Endothelial cell of umbilical vein (primary cell): ENCODE measurements at regions not wholly inside any gene's neighbourhood (a gene's known extent, or its start where the extent isn't known, plus 50 kb on each side); places are given as distances from the start of the nearest gene placed in this dataset.

ENCODE experiments used
- BruUV-seq: library from RNA; stranded (reverse); fragments of 400-500 nt; replicated peaks from 2 replicates; lab custom pipeline; 2021; lab: Mats Ljungman, UMichigan
- CTCF ChIA-PET: fragments of 300-600, 350-600 bp; sonication (Branson Sonifier 250); formaldehyde crosslinking; loops from one replicate; lab custom pipeline; 2021; ENCODE audit warnings: antibody characterized with exemption, inconsistent platforms; lab: Charles Lee
- POLR2A ChIA-PET: fragments of 300-600, 350-600 bp; sonication (Branson Sonifier 250); formaldehyde crosslinking; loops from one replicate; lab custom pipeline; 2021; ENCODE audit warnings: antibody characterized with exemption, inconsistent platforms; lab: Charles Lee
- DNase-seq: peaks from one replicate; pipeline ENCODE4 v3.0.0-alpha.2; 2011; ENCODE audit warnings: low read depth, low spot score
- FAIRE-seq: peaks from 2 replicates; lab custom pipeline; 2011; peaks lifted over from hg19 to GRCh38; lab: Jason Lieb, UNC
- H2AFZ ChIP-seq: 2 replicates; pipeline ENCODE4 v1.6.0; 2012; ENCODE audit warnings: low read depth, low read length, control low read depth, inconsistent platforms
- H3K27ac ChIP-seq: 2 replicates; pipeline ENCODE4 v1.5.1; 2011; ENCODE audit warnings: low read depth, mild to moderate bottlenecking, control low read depth, low read length, moderate library complexity; ENCODE audit not compliant: insufficient read depth
- H3K27me3 ChIP-seq, 2 experiments: 2 replicates each; pipeline versions ENCODE4 v1.6.0 to v1.6.1; 2011; ENCODE audit warnings: low read length in 2 of 2, mixed read lengths in 1 of 2; ENCODE audit not compliant: control insufficient read depth in 2 of 2, insufficient read depth in 2 of 2
- H3K36me3 ChIP-seq, 2 experiments: 2 replicates in 1 of 2; 3 replicates in 1 of 2; pipeline ENCODE4 v1.5.1; 2011; ENCODE audit warnings: low read length in 2 of 2, mild to moderate bottlenecking in 1 of 2, moderate library complexity in 1 of 2; ENCODE audit not compliant: control insufficient read depth in 2 of 2, insufficient read depth in 2 of 2; ENCODE audit errors: extremely low read depth in 1 of 2
- H3K4me1 ChIP-seq: 3 replicates; pipeline ENCODE4 v1.5.1; 2011; ENCODE audit warnings: mild to moderate bottlenecking, low read length; ENCODE audit not compliant: control insufficient read depth, insufficient read depth; ENCODE audit errors: extremely low read depth
- H3K4me2 ChIP-seq: 2 replicates; pipeline ENCODE4 v1.6.1; 2011; ENCODE audit warnings: low read length, control low read depth, mixed read lengths; ENCODE audit not compliant: insufficient read depth
- H3K4me3 ChIP-seq, 3 experiments: fragments of 200-600 bp in 1 of 3; sonication (generic), shearing (Covaris generic) in 1 of 3; replicated peaks in 1 of 3; 2 replicates each; pipeline ENCODE4 v1.5.1; 2011 to 2016; ENCODE audit warnings: control low read depth in 3 of 3, low read length in 3 of 3, mild to moderate bottlenecking in 2 of 3, inconsistent platforms in 1 of 3, low read depth in 1 of 3, moderate library complexity in 1 of 3; ENCODE audit not compliant: insufficient read depth in 1 of 3
- H3K79me2 ChIP-seq: 2 replicates; pipeline ENCODE4 v1.6.0; 2012; ENCODE audit warnings: low read length, inconsistent platforms; ENCODE audit not compliant: control insufficient read depth, insufficient read depth
- H3K9ac ChIP-seq: replicated peaks from 2 replicates; pipeline ENCODE3; 2011; ENCODE audit warnings: low read length, control low read depth; ENCODE audit not compliant: insufficient read depth; ENCODE audit errors: extremely low read depth
- H3K9me1 ChIP-seq: replicated peaks from 3 replicates; pipeline ENCODE4 v1.6.0; 2011; ENCODE audit warnings: mild to moderate bottlenecking, low read length; ENCODE audit not compliant: control insufficient read depth, insufficient read depth; ENCODE audit errors: extremely low read depth
- H3K9me3 ChIP-seq: replicated peaks from 2 replicates; pipeline ENCODE4 v1.5.1; 2012; ENCODE audit warnings: low read length, inconsistent platforms; ENCODE audit not compliant: control insufficient read depth, insufficient read depth
- H4K20me1 ChIP-seq: replicated peaks from 2 replicates; pipeline ENCODE3; 2011; ENCODE audit warnings: mild to moderate bottlenecking, low read length; ENCODE audit not compliant: control insufficient read depth, insufficient read depth; ENCODE audit errors: extremely low read depth
- CTCF ChIP-seq, 2 donors: IDR thresholded peaks; 1 replicate in 1 of 2; 2 replicates in 1 of 2; pipeline ENCODE4 v1.5.1; 2011; ENCODE audit warnings: low read length in 2 of 2, mild to moderate bottlenecking in 2 of 2, moderate library complexity in 2 of 2, control low read depth in 1 of 2, inconsistent platforms in 1 of 2, low read depth in 1 of 2; ENCODE audit not compliant: insufficient read depth in 1 of 2; ENCODE audit errors: extremely low read depth in 1 of 2
- EZH2 ChIP-seq: IDR thresholded peaks from 2 replicates; pipeline ENCODE4 v1.6.1; 2012; ENCODE audit warnings: borderline replicate concordance, low read depth, mild to moderate bottlenecking, moderate library complexity, low read length, inconsistent platforms; ENCODE audit not compliant: severe bottlenecking
- FOS ChIP-seq: IDR thresholded peaks from 2 replicates; pipeline ENCODE4 v1.6.1; 2011; ENCODE audit warnings: mild to moderate bottlenecking, low read length, moderate library complexity, borderline replicate concordance; ENCODE audit not compliant: insufficient read depth
- GATA2 ChIP-seq: IDR thresholded peaks from 2 replicates; pipeline ENCODE4 v1.7.0; 2011; ENCODE audit warnings: low read depth, mild to moderate bottlenecking, moderate library complexity, mixed read lengths, low read length; ENCODE audit not compliant: insufficient read length, insufficient read depth
- JUN ChIP-seq: IDR thresholded peaks from 2 replicates; pipeline ENCODE4 v1.6.1; 2011; ENCODE audit warnings: borderline replicate concordance, low read depth; ENCODE audit not compliant: insufficient read length, insufficient read depth
- MAX ChIP-seq: IDR thresholded peaks from 2 replicates; pipeline ENCODE4 v1.6.1; 2011; ENCODE audit not compliant: insufficient read depth, insufficient read length
- MYC ChIP-seq: IDR thresholded peaks from one replicate; pipeline ENCODE4 v1.6.1; 2011; ENCODE audit warnings: mild to moderate bottlenecking, low read depth, low read length
- POLR2A ChIP-seq: IDR thresholded peaks from 2 replicates; pipeline ENCODE4 v1.6.1; 2012; ENCODE audit warnings: low read depth, mild to moderate bottlenecking, control low read depth, low read length
- POLR2AphosphoS5 ChIP-seq: IDR thresholded peaks from 2 replicates; pipeline ENCODE4 v1.6.1; 2012; ENCODE audit warnings: low read depth, mild to moderate bottlenecking, control low read depth, low read length, moderate library complexity; ENCODE audit not compliant: insufficient read depth
- dilution Hi-C: fragments of 300-500 bp; cut with MboI; formaldehyde crosslinking; loops from one replicate; pipeline ENCODE4 v1.15.0; 2019; ENCODE audit warnings: low sequenced_read_pairs; ENCODE audit not compliant: extremely low pct_ligation_motif_present
- intact Hi-C: fragments of 100-400 bp; cut with micrococcal nuclease; formaldehyde crosslinking; loops from one replicate; pipeline ENCODE4 v1.10.0; 2022

- ChIA-PET POLR2A (interaction anchor here (0.6 kb wide), 1 partner anchor 157 kb away, joined by 3 read pairs; no protein-coding TSS in a partner anchor), CTCF (interaction anchor here (1.0 to 1.1 kb wide), 2 partner anchors 34 to 321 kb away, joined by 3 to 4 read pairs; no protein-coding TSS in a partner anchor)
- Histone ChIP-seq H3K9ac (no peak overlapping the region), H3K79me2 (no peaks in the 10 kb centered on the region), H3K9me3 (no peaks in the 10 kb centered on the region), H2AFZ (no peak overlapping the region), H3K9me1 (no peaks in the 10 kb centered on the region), H3K27me3 (no peaks in the 10 kb centered on the region), H3K27ac (no peak overlapping the region), H3K4me2 (no peak overlapping the region), H3K4me3 (no peak overlapping the region), H3K4me1 (no peaks in the 10 kb centered on the region), H4K20me1 (no peaks in the 10 kb centered on the region), H3K36me3 (no peaks in the 10 kb centered on the region)
- no peak for FAIRE-seq
- BruUV-seq = no TSS peak
- dilution Hi-C loops = no loop called here
- TF ChIP-seq FOS (no peak), GATA2 (no peak), POLR2A (no peak), MYC (no peak), POLR2AphosphoS5 (no peak), MAX (no peak), JUN (no peak), EZH2 (no peak), CTCF (IDR thresholded peaks at IDR 0.05; ENCODE audit: extremely low read depth in 1 of 2, insufficient read depth in 1 of 2, low read depth in 1 of 2, low read length in 2 of 2) (no peak)
- intact Hi-C loops = no loop called here
- peak; percentile 15 for DNase-seq
Measured at GRCh38 chr16:59164461-59164860, 430.3 kb upstream of the GOT2 start.
